ENCODE measurements at regions not wholly inside any gene's neighbourhood (a gene's known extent, or its start where the extent isn't known, plus 50 kb on each side); places are given as distances from the start of the nearest gene placed in this dataset.
A peak's percentile ranks its signal among the peaks of the same experiment; 100 is the strongest.

- DNase-seq (ENCODE audit: insufficient read length, low spot score): no peak
- no peak for FAIRE-seq
- TF ChIP-seq POLR2A (IDR thresholded peaks at IDR 0.05; ENCODE audit: low read depth, low read length) (no peak), SPI1 (IDR thresholded peaks at IDR 0.05; ENCODE audit: low read depth, low read length) (no peak), POU2F2 (IDR thresholded peaks at IDR 0.05; ENCODE audit: low read depth, low read length) (no peak)
Measured at GRCh38 chr6:33925936-33926335, 122.1 kb upstream of the MLN start.

GRCh38 chr6:33925210-33925609 lies 121.4 kb upstream of the MLN start:
- TF ChIP-seq POLR2AphosphoS5 (IDR thresholded peaks at IDR 0.05; ENCODE audit: low read depth, low read length) (no peak), SPI1 (IDR thresholded peaks at IDR 0.05; ENCODE audit: low read depth, low read length) (no peak), TAF1 (IDR thresholded peaks at IDR 0.05; ENCODE audit: low read depth, low read length) (no peak)
- DNase-seq (ENCODE audit: insufficient read length, low spot score): no peak
- no peak for FAIRE-seq

- DNase-seq (ENCODE audit: insufficient read length, low spot score): no peak
- no peak for FAIRE-seq
- TF ChIP-seq POLR2AphosphoS5 (IDR thresholded peaks at IDR 0.05; ENCODE audit: low read depth, low read length) (no peak), SPI1 (IDR thresholded peaks at IDR 0.05; ENCODE audit: low read depth, low read length) (no peak), PAX5 (IDR thresholded peaks at IDR 0.05; ENCODE audit: insufficient read depth, low read length, severe bottlenecking) (no peak), POLR2A (IDR thresholded peaks at IDR 0.05; ENCODE audit: low read depth, low read length) (no peak), POU2F2 (IDR thresholded peaks at IDR 0.05; ENCODE audit: low read depth, low read length) (no peak), TAF1 (IDR thresholded peaks at IDR 0.05; ENCODE audit: low read depth, low read length) (no peak)
Measured at GRCh38 chr6:33924681-33925080, 120.9 kb upstream of the MLN start.

GRCh38 chr6:33923857-33924514 lies 120.2 kb upstream of the MLN start:
- no peak for DNase-seq (ENCODE audit: insufficient read length, low spot score)
- FAIRE-seq: no peak
- TF ChIP-seq POLR2A (IDR thresholded peaks at IDR 0.05; ENCODE audit: low read depth, low read length): no peak
- peak; percentile 4; the same call in 1 of the 2 replicates for TF ChIP-seq SPI1 (IDR thresholded peaks at IDR 0.05; ENCODE audit: low read depth, low read length)

GRCh38 chr6:33921745-33922144 lies 117.9 kb upstream of the MLN start:
- DNase-seq (ENCODE audit: insufficient read length, low spot score): no peak
- no peak for FAIRE-seq
- TF ChIP-seq POLR2AphosphoS5 (IDR thresholded peaks at IDR 0.05; ENCODE audit: low read depth, low read length) (no peak), TAF1 (IDR thresholded peaks at IDR 0.05; ENCODE audit: low read depth, low read length) (no peak), SPI1 (IDR thresholded peaks at IDR 0.05; ENCODE audit: low read depth, low read length) (no peak), PAX5 (IDR thresholded peaks at IDR 0.05; ENCODE audit: insufficient read depth, low read length, severe bottlenecking) (no peak), POU2F2 (IDR thresholded peaks at IDR 0.05; ENCODE audit: low read depth, low read length) (no peak), POLR2A (IDR thresholded peaks at IDR 0.05; ENCODE audit: low read depth, low read length) (no peak)

GRCh38 chr6:33918175-33918695 lies 114.4 kb upstream of the MLN start:
- TF ChIP-seq SPI1 (IDR thresholded peaks at IDR 0.05; ENCODE audit: low read depth, low read length) (no peak), TAF1 (IDR thresholded peaks at IDR 0.05; ENCODE audit: low read depth, low read length) (no peak), PAX5 (IDR thresholded peaks at IDR 0.05; ENCODE audit: insufficient read depth, low read length, severe bottlenecking) (no peak), POU2F2 (IDR thresholded peaks at IDR 0.05; ENCODE audit: low read depth, low read length) (no peak), POLR2A (IDR thresholded peaks at IDR 0.05; ENCODE audit: low read depth, low read length) (no peak), POLR2AphosphoS5 (IDR thresholded peaks at IDR 0.05; ENCODE audit: low read depth, low read length) (no peak)
- FAIRE-seq (no peak), DNase-seq (ENCODE audit: insufficient read length, low spot score) (no peak)

- no peak for TF ChIP-seq PAX5 (IDR thresholded peaks at IDR 0.05; ENCODE audit: insufficient read depth, low read length, severe bottlenecking)
- TF ChIP-seq POU2F2 (IDR thresholded peaks at IDR 0.05; ENCODE audit: low read depth, low read length): no peak
- no peak for TF ChIP-seq TAF1 (IDR thresholded peaks at IDR 0.05; ENCODE audit: low read depth, low read length)
- TF ChIP-seq POLR2AphosphoS5 (IDR thresholded peaks at IDR 0.05; ENCODE audit: low read depth, low read length): no peak
- no peak for TF ChIP-seq SPI1 (IDR thresholded peaks at IDR 0.05; ENCODE audit: low read depth, low read length)
- TF ChIP-seq POLR2A (IDR thresholded peaks at IDR 0.05; ENCODE audit: low read depth, low read length): no peak
- peak; percentile 33 for FAIRE-seq
- DNase-seq (ENCODE audit: insufficient read length, low spot score): no peak
Measured at GRCh38 chr6:33915134-33915533, 111.3 kb upstream of the MLN start.

- FAIRE-seq (peak; percentile 71), DNase-seq (ENCODE audit: insufficient read length, low spot score) (no peak)
- no peak for TF ChIP-seq POU2F2 (IDR thresholded peaks at IDR 0.05; ENCODE audit: low read depth, low read length)
- no peak for TF ChIP-seq TAF1 (IDR thresholded peaks at IDR 0.05; ENCODE audit: low read depth, low read length)
- peak; percentile 51 for TF ChIP-seq SPI1 (IDR thresholded peaks at IDR 0.05; ENCODE audit: low read depth, low read length)
- no peak for TF ChIP-seq POLR2A (IDR thresholded peaks at IDR 0.05; ENCODE audit: low read depth, low read length)
Measured at GRCh38 chr6:33914645-33915044, 110.8 kb upstream of the MLN start.

GRCh38 chr6:33912195-33912594 lies 108.4 kb upstream of the MLN start:
- FAIRE-seq (no peak), DNase-seq (ENCODE audit: insufficient read length, low spot score) (no peak)
- TF ChIP-seq TAF1 (IDR thresholded peaks at IDR 0.05; ENCODE audit: low read depth, low read length) (no peak), SPI1 (IDR thresholded peaks at IDR 0.05; ENCODE audit: low read depth, low read length) (no peak)

GRCh38 chr6:33911488-33911887 lies 107.7 kb upstream of the MLN start:
- DNase-seq (ENCODE audit: insufficient read length, low spot score) (no peak), FAIRE-seq (no peak)
- TF ChIP-seq PAX5 (IDR thresholded peaks at IDR 0.05; ENCODE audit: insufficient read depth, low read length, severe bottlenecking) (no peak), TAF1 (IDR thresholded peaks at IDR 0.05; ENCODE audit: low read depth, low read length) (no peak), POU2F2 (IDR thresholded peaks at IDR 0.05; ENCODE audit: low read depth, low read length) (no peak), POLR2A (IDR thresholded peaks at IDR 0.05; ENCODE audit: low read depth, low read length) (no peak), SPI1 (IDR thresholded peaks at IDR 0.05; ENCODE audit: low read depth, low read length) (no peak), POLR2AphosphoS5 (IDR thresholded peaks at IDR 0.05; ENCODE audit: low read depth, low read length) (no peak)
